CD8-positive, alpha-beta memory T cell (primary cell): ENCODE measurements at regions not wholly inside any gene's neighbourhood (a gene's known extent, or its start where the extent isn't known, plus 50 kb on each side); places are given as distances from the start of the nearest gene placed in this dataset.
A peak's percentile ranks its signal among the peaks of the same experiment; 100 is the strongest.
"Not testable (repeated sequence)": the region's sequence is repeated elsewhere in the genome, so short reads cannot be mapped to it uniquely, and the experiment has no call there.

ENCODE experiments used
- CTCF ChIA-PET: fragments of 350-600 bp; sonication (Branson Sonifier 250); formaldehyde crosslinking; loops from one replicate; lab custom pipeline; 2021; ENCODE audit warnings: antibody characterized with exemption; lab: Charles Lee
- POLR2A ChIA-PET: fragments of 350-600 bp; sonication (Branson Sonifier 250); formaldehyde crosslinking; loops from one replicate; lab custom pipeline; 2021; ENCODE audit warnings: antibody characterized with exemption; lab: Charles Lee
- DNase-seq, 5 donors: peaks; one replicate each; pipeline versions ENCODE4 v3.0.0 to v3.0.0-alpha.2; 2020 to 2022; ENCODE audit warnings: mixed read lengths in 1 of 5
- H3K27ac ChIP-seq: one replicate; pipeline ENCODE4 v1.7.0; 2013; ENCODE audit warnings: low read depth, mild to moderate bottlenecking, low read length, moderate library complexity
- H3K27me3 ChIP-seq: 2 replicates; pipeline ENCODE4 v1.7.0; 2013; ENCODE audit warnings: low read length, mild to moderate bottlenecking; ENCODE audit not compliant: insufficient read depth, poor library complexity, severe bottlenecking
- H3K36me3 ChIP-seq: 2 replicates; pipeline ENCODE4 v1.7.0; 2013; ENCODE audit warnings: mild to moderate bottlenecking, low read length, moderate library complexity; ENCODE audit not compliant: insufficient read depth
- H3K4me1 ChIP-seq: 2 replicates; pipeline ENCODE4 v1.7.0; 2013; ENCODE audit warnings: mild to moderate bottlenecking, low read length, moderate library complexity; ENCODE audit not compliant: insufficient read depth
- H3K4me3 ChIP-seq: 2 replicates; pipeline ENCODE4 v1.7.0; 2013; ENCODE audit warnings: mild to moderate bottlenecking, low read length
- H3K9me3 ChIP-seq: 2 replicates; pipeline ENCODE4 v1.7.0; 2013; ENCODE audit warnings: mild to moderate bottlenecking, low read length
- H3K27ac Mint-ChIP-seq, 8 donors: one replicate each; pipeline ENCODE4 v1.8.0; 2020 to 2021; ENCODE audit warnings: mixed read lengths in 8 of 8, mild to moderate bottlenecking in 6 of 8, inconsistent platforms in 3 of 8, moderate library complexity in 3 of 8
- H3K27me3 Mint-ChIP-seq, 2 donors: one replicate each; pipeline ENCODE4 v1.8.0; 2020 to 2021; ENCODE audit warnings: mixed read lengths in 2 of 2, mild to moderate bottlenecking in 1 of 2, moderate library complexity in 1 of 2
- H3K36me3 Mint-ChIP-seq, 3 donors: one replicate each; pipeline ENCODE4 v1.8.0; 2020 to 2021; ENCODE audit warnings: mixed read lengths in 3 of 3, inconsistent platforms in 1 of 3, mild to moderate bottlenecking in 1 of 3
- H3K4me1 Mint-ChIP-seq, 3 donors: one replicate each; pipeline ENCODE4 v1.8.0; 2020 to 2021; ENCODE audit warnings: mixed read lengths in 3 of 3, inconsistent platforms in 1 of 3, mild to moderate bottlenecking in 1 of 3
- H3K4me3 Mint-ChIP-seq, 7 donors: one replicate each; pipeline ENCODE4 v1.8.0; 2020 to 2021; ENCODE audit warnings: mixed read lengths in 7 of 7, mild to moderate bottlenecking in 6 of 7, moderate library complexity in 4 of 7, inconsistent platforms in 2 of 7
- H3K9me3 Mint-ChIP-seq, 5 donors: one replicate each; pipeline ENCODE4 v1.8.0; 2020 to 2022; ENCODE audit warnings: mixed read lengths in 5 of 5, mild to moderate bottlenecking in 3 of 5, moderate library complexity in 2 of 5, inconsistent platforms in 1 of 5

- Mint-ChIP-seq H3K27ac (peak overlapping the region in 1 of 8 donors; percentile 29), H3K9me3 (peaks cover 0 to 9% (median 4%) of the 10 kb centered on the region in 5 donors), H3K4me3 (no peak overlapping the region), H3K4me1 (peaks cover 22 to 28% (median 23%) of the 10 kb centered on the region in 3 donors), H3K27me3 (no peaks in the 10 kb centered on the region), H3K36me3 (peaks cover 0 to 9% (median 0%) of the 10 kb centered on the region in 3 donors)
- H3K27me3 ChIP-seq, result no peaks in the 10 kb centered on the region
- peaks cover 8% of the 10 kb centered on the region for H3K4me1 ChIP-seq
- H3K36me3 ChIP-seq, result no peaks in the 10 kb centered on the region
- no peak overlapping the region for H3K4me3 ChIP-seq
- ChIA-PET POLR2A (no interaction called here), CTCF (no interaction called here)
- no peak for DNase-seq
- no peaks in the 10 kb centered on the region for H3K9me3 ChIP-seq
- no peak overlapping the region for H3K27ac ChIP-seq
Observed at GRCh38 chr18:67455890-67456501, 60.5 kb downstream of the DSEL start.

GRCh38 chr18:67453901-67454300 lies 62.6 kb downstream of the DSEL start:
- ChIA-PET POLR2A (no interaction called here), CTCF (no interaction called here)
- no peak for DNase-seq
- Mint-ChIP-seq H3K9me3 (peaks cover 8 to 26% (median 18%) of the 10 kb centered on the region in 5 donors), H3K4me3 (no peak overlapping the region), H3K4me1 (peaks cover 28 to 38% (median 31%) of the 10 kb centered on the region in 3 donors), H3K27ac (no peak overlapping the region), H3K27me3 (no peaks in the 10 kb centered on the region), H3K36me3 (peaks cover 0 to 23% (median 1%) of the 10 kb centered on the region in 3 donors)
- H3K4me3 ChIP-seq, result no peak overlapping the region
- no peaks in the 10 kb centered on the region for H3K36me3 ChIP-seq
- no peaks in the 10 kb centered on the region for H3K27me3 ChIP-seq
- H3K9me3 ChIP-seq, result no peaks in the 10 kb centered on the region
- no peak overlapping the region for H3K27ac ChIP-seq
- peaks cover 8% of the 10 kb centered on the region for H3K4me1 ChIP-seq

GRCh38 chr18:67451960-67452359 lies 64.6 kb downstream of the DSEL start:
- ChIA-PET CTCF (interaction anchor here (1.1 kb wide), 1 partner anchor 235 kb away, joined by 3 read pairs; no protein-coding TSS in a partner anchor), POLR2A (no interaction called here)
- Mint-ChIP-seq H3K27ac (peak overlapping the region in 1 of 8 donors; percentile 18), H3K4me3 (no peak overlapping the region), H3K27me3 (no peaks in the 10 kb centered on the region), H3K36me3 (peaks cover 1 to 29% (median 2%) of the 10 kb centered on the region in 3 donors), H3K4me1 (peaks cover 31 to 38% (median 31%) of the 10 kb centered on the region in 3 donors), H3K9me3 (peaks cover 14 to 30% (median 24%) of the 10 kb centered on the region in 5 donors)
- Histone ChIP-seq H3K9me3 (no peaks in the 10 kb centered on the region), H3K36me3 (no peaks in the 10 kb centered on the region), H3K27me3 (no peaks in the 10 kb centered on the region), H3K4me1 (peaks cover 8% of the 10 kb centered on the region), H3K27ac (no peak overlapping the region), H3K4me3 (no peak overlapping the region)
- no peak for DNase-seq

GRCh38 chr18:67451101-67451500 lies 65.4 kb downstream of the DSEL start:
- CTCF ChIA-PET, result interaction anchor here (1.1 kb wide), 1 partner anchor 234 kb away, joined by 3 read pairs; no protein-coding TSS in a partner anchor
- H3K27me3 ChIP-seq, H3K36me3 ChIP-seq, H3K27me3 Mint-ChIP-seq, POLR2A ChIA-PET, H3K9me3 ChIP-seq, H3K27ac ChIP-seq, H3K4me3 ChIP-seq, H3K4me1 ChIP-seq: not testable (repeated sequence)
- Mint-ChIP-seq H3K4me3 (peak overlapping the region in 3 of 7 donors; percentile 14 to 28 (median 21)), H3K4me1 (peaks cover 31 to 38% (median 31%) of the 10 kb centered on the region in 3 donors), H3K9me3 (peaks cover 14 to 30% (median 24%) of the 10 kb centered on the region in 5 donors), H3K36me3 (peaks cover 1 to 29% (median 2%) of the 10 kb centered on the region in 3 donors), H3K27ac (peak overlapping the region in 4 of 8 donors; percentile 4 to 52 (median 38))
- peak in 3 of 5 donors; percentile 14 to 53 (median 20) for DNase-seq

- peaks cover 0 to 14% (median 0%) of the 10 kb centered on the region in 3 donors for H3K36me3 Mint-ChIP-seq
- Histone ChIP-seq H3K36me3 (no peaks in the 10 kb centered on the region), H3K27me3 (no peaks in the 10 kb centered on the region), H3K9me3 (no peaks in the 10 kb centered on the region), H3K4me3 (no peak overlapping the region), H3K27ac (no peak overlapping the region), H3K4me1 (no peaks in the 10 kb centered on the region)
- peaks cover 0 to 3% of the 10 kb centered on the region in 2 donors for H3K27me3 Mint-ChIP-seq
- H3K4me3 Mint-ChIP-seq, result no peak overlapping the region
- ChIA-PET POLR2A (no interaction called here), CTCF (no interaction called here)
- peaks cover 7 to 25% (median 9%) of the 10 kb centered on the region in 5 donors for H3K9me3 Mint-ChIP-seq
- no peak overlapping the region for H3K27ac Mint-ChIP-seq
- DNase-seq, result no peak
- H3K4me1 Mint-ChIP-seq, result no peaks in the 10 kb centered on the region
Observed at GRCh38 chr18:67433971-67434370, 82.5 kb downstream of the DSEL start.

GRCh38 chr18:67432806-67433205 lies 83.7 kb downstream of the DSEL start:
- no peak for DNase-seq
- H3K36me3 ChIP-seq, result no peaks in the 10 kb centered on the region
- Mint-ChIP-seq H3K27me3 (peaks cover 0 to 3% of the 10 kb centered on the region in 2 donors), H3K4me1 (peaks cover 0 to 3% (median 0%) of the 10 kb centered on the region in 3 donors), H3K27ac (no peak overlapping the region), H3K4me3 (no peak overlapping the region), H3K9me3 (peaks cover 7 to 16% (median 9%) of the 10 kb centered on the region in 5 donors), H3K36me3 (peaks cover 0 to 13% (median 0%) of the 10 kb centered on the region in 3 donors)
- POLR2A ChIA-PET, result no interaction called here
- no peak overlapping the region for H3K4me3 ChIP-seq
- H3K9me3 ChIP-seq, result no peaks in the 10 kb centered on the region
- H3K27ac ChIP-seq, result no peak overlapping the region
- CTCF ChIA-PET, result no interaction called here
- H3K4me1 ChIP-seq, result no peaks in the 10 kb centered on the region
- no peaks in the 10 kb centered on the region for H3K27me3 ChIP-seq

GRCh38 chr18:67428805-67429204 lies 87.7 kb downstream of the DSEL start:
- H3K27ac Mint-ChIP-seq, result no peak overlapping the region
- no peaks in the 10 kb centered on the region for H3K9me3 Mint-ChIP-seq
- ChIA-PET POLR2A (no interaction called here), CTCF (no interaction called here)
- H3K36me3 Mint-ChIP-seq, result no peaks in the 10 kb centered on the region
- Histone ChIP-seq H3K9me3 (no peaks in the 10 kb centered on the region), H3K36me3 (no peaks in the 10 kb centered on the region), H3K4me1 (no peaks in the 10 kb centered on the region), H3K4me3 (no peak overlapping the region), H3K27me3 (no peaks in the 10 kb centered on the region), H3K27ac (no peak overlapping the region)
- DNase-seq, result no peak
- H3K27me3 Mint-ChIP-seq, result peaks cover 0 to 3% of the 10 kb centered on the region in 2 donors
- no peak overlapping the region for H3K4me3 Mint-ChIP-seq
- H3K4me1 Mint-ChIP-seq, result peaks cover 0 to 3% (median 0%) of the 10 kb centered on the region in 3 donors

- Mint-ChIP-seq H3K36me3 (no peaks in the 10 kb centered on the region), H3K27ac (no peak overlapping the region), H3K4me3 (no peak overlapping the region), H3K4me1 (peaks cover 0 to 3% (median 0%) of the 10 kb centered on the region in 3 donors), H3K27me3 (peaks cover 3% of the 10 kb centered on the region in 2 donors), H3K9me3 (no peaks in the 10 kb centered on the region)
- CTCF ChIA-PET, result no interaction called here
- Histone ChIP-seq H3K36me3 (no peaks in the 10 kb centered on the region), H3K4me3 (no peak overlapping the region), H3K27ac (no peak overlapping the region), H3K9me3 (no peaks in the 10 kb centered on the region), H3K27me3 (no peaks in the 10 kb centered on the region), H3K4me1 (no peaks in the 10 kb centered on the region)
- POLR2A ChIA-PET, result no interaction called here
- no peak for DNase-seq
Observed at GRCh38 chr18:67428158-67428557, 88.4 kb downstream of the DSEL start.
